Islet of Langerhans (tissue), 1 donor: ENCODE measurements at regions not wholly inside any gene's neighbourhood (a gene's known extent, or its start where the extent isn't known, plus 50 kb on each side); places are given as distances from the start of the nearest gene placed in this dataset.

Experiments used
- FAIRE-seq: peaks from one replicate; lab custom pipeline; 2011; peaks lifted over from hg19 to GRCh38; lab: Jason Lieb, UNC

DNA sequence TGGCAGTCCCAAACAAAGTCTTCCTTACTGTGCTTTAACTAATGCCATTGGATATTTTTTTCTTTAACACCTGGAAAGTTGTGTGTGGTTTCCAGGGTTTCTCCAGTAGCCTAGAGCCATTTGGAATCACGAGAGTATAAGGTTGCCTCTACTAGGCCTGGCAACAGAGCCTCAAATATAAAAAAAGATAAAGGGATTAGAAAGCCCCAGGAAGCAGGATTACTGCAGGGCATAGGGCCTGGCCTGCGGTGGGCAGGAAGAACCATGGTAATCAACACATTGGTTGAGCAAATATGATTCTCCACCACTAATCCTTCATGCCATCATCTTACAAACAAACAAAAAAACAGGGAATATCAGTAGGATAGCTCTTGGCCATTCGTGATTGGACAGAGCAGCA is 177.8 kb upstream of the GGTLC1 start:
- FAIRE-seq = no peak

DNA sequence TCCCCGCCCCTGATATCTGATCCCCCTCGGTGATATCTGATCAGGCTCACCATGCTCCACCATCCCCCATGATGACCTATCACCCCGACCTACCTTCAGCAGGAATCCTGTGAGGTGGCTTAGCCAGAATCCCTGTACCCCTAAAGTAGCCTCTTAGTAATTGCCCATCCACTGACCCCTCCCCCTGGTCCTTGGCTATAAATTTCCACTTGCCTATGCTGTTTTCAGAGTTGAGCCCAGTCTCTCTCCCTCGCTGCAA is 177.5 kb upstream of the GGTLC1 start:
- FAIRE-seq = no peak

DNA sequence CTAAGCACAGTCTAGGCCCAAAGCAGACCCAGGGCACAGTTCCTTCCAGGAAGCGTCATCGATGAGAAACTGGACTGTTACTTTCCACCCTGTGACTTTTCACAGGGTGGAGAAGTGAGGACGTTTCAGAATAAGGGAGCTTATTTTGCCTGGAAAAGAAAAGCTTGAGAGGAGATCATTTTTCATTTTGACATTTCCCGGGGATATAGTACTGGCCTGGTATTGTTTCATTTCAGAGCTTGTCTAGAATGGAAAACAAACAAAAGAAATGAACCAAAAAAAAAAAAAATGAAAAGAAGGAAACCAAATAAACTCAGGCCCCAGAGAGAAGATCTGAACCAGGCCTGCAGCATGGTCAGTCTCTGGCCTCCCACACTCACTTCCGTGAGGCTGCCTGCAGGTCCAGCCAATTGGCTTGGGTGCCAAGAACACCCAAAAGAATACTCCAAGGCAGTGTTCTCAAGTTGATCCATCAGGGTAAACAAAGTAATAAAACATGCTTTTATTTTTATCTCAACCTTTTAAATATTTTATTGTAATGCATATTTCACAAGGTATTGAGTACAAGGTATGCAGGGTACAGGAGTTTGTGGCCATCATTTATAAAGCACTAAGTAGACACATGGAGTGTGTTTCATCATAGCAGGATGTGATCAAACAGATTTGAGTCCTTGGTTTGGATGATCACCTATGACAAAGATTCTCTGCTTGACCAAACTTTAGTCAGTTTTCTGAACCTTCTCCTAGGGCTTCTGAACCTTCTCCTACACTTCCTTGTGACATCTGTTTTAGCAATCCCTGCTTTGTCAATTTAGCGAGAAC is 176.9 kb upstream of the GGTLC1 start:
- no peak for FAIRE-seq

DNA sequence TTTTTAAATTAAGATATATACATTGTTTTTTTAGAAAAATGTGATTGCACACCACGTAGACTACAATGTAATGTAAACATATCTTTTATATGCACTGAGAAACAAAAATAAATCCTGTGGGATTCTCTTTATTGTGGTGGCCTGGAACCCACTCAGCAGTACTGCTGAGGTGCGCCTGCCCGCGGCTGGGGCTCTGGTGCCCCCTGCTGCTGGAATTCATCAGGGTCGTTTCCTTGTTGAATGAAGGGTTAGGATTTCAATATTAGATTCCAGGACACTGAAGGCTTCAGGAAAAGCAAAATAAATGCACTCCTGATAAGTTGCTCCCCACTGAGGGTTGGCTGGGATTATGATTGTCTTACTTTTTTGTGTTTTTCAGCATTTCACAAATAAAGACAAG is 175.8 kb upstream of the GGTLC1 start:
- no peak for FAIRE-seq

DNA sequence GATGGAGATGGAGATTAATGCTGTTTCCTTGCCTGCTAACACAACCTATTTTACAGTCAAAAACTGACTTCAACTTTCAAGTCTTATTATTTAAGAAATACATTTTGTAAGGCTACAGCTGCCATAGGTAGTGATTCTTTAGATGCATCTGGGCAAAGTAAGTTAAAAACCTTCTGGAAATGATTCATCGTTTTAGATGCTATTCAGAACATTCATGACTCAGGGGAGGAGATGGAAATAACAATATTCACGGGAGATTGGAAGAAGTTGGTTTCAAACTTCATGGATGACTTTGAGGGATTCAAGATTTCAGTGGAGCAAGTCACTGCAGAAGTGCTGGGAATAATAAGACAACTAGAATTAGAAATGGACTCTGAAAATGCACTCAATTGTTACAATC is 174.9 kb upstream of the GGTLC1 start:
- FAIRE-seq = no peak

DNA sequence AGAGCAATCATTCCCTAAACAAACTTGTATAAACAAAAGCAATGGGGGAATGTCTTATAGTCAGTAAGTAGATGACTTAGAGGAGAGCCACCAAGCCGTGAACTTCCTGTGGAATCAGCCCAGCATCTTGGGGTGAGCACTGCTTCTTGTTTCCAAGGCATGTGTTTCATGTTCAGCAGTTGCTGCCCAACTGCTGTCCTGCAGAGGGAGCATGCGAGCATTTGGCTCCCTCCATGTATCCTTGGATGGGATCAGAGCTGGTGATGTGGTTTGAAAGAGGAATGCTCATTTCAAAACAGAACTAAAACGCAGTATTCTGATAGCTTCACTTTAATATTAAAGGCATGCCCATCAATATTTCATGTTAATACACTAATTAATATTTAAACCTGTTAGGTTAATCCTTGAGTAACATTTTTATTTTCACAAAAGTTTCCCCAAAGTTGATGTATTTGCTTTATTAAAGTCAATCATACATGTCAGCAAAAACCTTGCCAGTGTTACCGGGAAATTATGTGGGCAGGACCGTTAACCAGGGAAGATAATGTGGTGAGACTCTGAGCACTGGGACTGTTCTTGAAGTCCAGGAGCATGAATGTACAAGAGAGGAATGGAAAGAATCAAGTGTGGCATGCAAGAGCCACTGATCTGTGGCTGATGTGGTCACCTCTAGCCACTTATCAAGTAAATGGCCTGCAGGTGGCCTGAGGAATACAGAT is 172.1 kb upstream of the GGTLC1 start:
- peak; percentile 24 for FAIRE-seq

DNA sequence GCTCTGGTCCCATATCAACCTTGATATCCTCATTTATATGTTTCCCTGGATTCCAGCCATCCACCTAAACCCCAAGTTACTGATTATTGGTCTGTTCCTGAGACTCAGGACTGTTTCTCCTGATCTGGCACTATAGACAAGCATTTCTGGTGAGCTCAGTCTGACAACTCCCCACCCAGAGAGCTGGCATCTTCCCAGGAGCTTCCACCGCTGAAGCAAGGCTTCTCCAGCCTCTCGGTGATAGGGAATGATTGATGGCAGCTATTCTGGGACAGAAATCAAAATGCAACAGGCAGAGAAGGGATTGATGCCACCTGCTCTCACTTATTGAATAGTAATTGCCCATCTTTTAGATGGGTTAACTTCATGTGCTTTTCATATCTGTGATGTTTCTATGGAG is 169.7 kb upstream of the GGTLC1 start:
- no peak for FAIRE-seq

DNA sequence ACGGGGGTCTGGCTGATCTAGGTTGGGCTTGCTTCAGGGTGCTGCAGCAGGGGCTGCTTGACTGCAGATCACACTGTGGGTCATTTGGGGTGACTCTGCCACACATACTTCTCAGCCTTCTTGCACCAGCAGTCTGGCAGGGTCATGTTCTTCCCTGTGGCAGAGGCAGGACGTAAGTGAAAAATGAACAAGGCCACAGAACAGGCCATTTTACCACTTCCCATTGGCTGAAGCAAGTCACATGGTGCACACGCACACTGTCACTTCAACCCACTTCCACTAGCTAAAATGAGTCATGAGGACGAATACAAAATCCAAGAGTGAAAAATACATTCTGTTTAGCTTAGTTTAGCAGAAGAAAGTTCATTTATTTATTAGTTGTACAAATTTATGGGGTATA is 168.6 kb upstream of the GGTLC1 start:
- FAIRE-seq = no peak

DNA sequence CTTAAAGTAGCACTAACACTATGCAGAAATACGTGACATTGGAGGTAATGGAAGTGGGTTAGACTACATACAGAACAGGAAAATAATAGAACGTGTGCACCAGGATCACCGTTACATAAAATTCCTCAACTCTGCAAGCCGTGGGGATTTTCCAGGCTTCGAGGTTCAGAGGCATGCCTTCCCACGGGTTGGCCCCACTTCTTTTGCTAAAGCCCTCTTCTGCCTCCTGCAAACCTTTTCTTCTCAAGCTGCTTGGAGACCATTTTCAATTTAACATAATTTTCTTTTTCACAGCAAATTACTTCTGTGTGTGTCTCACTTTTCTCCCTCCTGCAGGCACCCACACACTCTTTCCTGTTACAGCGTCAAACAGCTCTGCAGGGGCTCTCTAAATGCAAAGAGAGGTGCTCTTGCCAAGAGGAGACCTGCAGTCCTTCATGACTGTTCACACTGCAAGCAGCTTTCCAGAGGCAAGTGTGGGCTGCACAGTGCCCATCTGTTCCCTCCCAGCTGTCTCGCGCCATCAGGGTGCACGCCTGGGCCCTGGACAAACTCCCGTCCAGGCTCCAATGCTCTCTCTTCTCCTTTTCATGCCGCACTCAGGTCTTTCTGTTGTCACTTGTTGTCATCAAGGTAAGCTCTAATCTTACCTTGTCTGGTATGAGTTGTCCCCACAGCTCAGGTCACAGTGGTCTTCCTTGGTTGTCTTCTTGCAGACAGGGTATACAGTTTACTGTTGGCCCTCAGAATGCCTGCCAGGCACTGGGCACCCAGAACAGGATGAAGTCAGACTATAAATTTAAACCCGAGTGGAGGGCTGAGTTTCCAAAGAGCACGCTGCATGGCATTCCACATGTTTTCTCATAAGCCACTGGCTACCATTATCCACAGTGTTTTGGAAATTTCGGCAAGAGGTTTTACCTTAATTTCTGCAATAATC is 164.8 kb upstream of the GGTLC1 start:
- no peak for FAIRE-seq

DNA sequence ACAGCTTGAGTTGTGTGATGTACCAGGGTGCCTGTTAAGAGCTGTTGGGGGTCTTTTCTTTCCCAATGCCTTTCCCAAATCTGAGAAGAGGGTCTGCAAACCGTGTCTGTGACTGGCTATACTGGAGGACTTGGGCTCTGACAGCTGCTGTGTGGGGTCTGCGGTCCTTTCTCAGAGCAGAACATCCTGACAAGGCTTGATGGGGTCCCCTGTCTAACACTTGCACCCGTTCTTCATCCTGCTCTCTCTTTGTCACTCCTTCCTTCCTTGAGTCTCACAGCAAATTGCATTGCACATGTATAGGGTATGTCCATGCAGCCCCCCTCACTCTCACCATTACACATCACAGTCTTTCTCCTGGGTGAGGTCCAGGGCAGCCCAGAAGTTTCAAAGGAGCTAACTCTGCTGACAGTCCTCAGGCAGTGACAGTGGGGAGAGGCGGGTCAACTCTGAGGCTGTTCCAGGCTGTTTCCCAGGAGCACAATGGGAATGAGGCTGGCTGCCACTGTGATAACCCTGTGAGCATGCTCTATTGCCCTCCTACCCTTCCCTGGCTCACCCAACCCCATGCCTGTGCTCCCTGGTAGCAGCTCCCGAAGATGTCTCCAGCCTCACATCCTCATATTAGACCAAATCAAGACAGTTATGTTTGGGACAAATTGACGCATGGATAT is 163.2 kb upstream of the GGTLC1 start:
- no peak for FAIRE-seq

DNA sequence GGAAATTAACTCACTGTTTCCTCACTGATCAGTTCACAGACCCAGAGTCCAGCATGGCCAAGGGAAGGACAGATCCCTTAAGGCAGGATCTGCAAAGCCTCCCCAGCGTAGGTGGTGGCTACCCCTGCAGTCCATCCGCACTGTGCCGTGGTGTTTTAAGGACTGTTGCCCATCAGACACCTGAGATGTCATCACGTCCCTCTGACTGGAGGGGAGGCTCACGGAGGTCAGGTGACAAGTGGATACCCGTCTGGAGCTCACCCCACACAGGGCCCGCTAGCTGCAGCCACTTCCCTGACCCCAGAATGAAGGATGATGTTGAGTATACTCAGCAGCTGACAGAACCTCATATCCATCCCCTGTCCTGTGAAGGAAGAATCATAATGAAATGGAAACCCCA is 161.8 kb upstream of the GGTLC1 start:
- FAIRE-seq = no peak

DNA sequence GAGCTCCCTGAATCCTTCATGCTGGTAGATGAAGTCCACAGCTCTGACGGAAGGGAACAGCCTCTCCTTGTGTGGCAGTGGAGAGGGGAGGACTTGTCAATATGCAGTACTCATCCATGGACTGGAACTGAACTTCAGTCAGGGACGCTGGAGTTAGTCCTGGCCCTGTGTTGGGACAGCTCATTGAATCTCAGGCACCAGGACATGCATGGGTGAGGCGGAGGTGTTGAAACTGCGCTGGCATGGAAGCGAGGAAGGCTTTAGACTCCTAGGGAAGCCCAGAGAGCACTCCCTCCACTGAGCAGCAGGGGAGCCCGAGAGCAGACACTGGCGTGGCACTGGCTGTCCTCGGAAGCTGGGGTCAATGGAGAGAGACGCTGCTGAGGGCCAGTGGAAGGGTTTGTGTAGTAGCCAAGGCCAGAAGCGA is 161.3 kb upstream of the GGTLC1 start:
- FAIRE-seq = no peak

DNA sequence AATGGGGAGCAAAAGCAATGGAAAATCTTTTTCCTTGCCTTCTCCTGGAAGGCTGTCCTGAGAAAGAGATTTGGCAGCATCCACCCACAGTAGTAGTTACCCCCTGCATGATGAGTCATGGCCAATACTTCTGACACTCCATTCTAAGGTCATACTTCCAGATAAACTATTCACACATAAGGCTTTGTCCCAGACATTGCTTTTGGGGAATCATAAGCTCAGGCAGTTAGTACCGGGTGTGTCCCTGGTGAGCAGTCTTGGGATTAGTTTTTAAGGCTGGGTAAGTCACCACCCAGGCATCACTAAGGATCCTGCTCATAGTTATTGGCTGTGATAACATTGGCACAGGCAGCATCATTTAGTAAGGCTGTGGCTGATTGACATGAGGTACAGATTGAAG is 160.6 kb upstream of the GGTLC1 start:
- no peak for FAIRE-seq

DNA sequence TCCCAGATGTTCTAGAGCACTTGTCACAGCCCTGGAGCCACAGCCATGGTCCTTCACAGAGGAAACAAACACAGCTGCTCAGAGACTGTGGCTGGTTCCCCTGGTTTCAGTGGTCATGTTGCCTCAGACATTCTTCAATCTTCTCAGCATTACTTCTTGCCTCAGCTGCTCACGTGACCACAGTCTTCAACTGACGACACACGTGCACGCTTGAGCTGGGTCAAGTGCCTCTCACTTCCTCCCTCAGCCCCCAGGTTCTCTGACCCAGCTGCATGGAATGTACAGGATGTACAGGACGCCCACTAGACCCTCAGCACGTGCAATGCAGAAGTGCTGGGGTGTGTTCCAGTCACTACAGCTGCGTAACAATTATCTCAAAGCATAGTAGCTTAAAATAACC is 159.8 kb upstream of the GGTLC1 start:
- no peak for FAIRE-seq

DNA sequence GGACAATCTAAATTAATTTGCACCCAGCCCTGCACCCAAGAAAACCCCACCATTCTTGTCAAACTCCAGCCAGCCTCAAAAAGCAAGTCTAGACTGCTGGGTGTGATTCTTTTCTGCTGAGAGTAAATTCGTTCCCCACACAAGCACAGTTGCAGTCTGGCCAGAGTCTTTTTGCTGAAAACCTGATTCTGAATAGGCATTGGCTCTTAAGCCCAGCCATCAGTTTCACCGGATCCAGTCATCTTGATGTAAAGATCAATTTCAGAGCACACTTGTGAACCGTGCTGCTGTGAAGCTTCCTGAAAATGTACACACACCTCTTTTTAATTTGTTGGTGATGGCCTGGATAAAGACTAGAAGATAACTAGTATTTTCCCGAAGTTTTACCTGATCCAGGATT is 159.4 kb upstream of the GGTLC1 start:
- FAIRE-seq = no peak

DNA sequence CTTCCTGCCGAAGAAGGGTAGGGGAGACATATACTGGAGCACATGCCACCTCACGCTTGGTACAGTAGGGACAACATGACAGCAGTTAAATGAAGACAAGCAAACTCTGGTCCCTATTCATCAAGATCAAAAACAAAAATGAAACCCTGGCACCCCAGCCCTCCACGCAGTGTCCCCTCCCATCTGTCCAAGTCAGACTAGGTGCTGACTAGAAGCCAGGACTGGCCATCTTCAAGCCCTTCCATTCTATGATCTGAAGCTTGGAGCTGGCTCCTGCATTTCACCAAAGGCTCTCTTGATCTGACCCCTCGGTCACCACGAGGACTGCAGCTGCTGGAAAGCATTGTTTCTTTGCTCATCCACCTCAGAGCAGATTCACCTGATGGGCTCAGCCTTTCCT is 158.9 kb upstream of the GGTLC1 start:
- no peak for FAIRE-seq

DNA sequence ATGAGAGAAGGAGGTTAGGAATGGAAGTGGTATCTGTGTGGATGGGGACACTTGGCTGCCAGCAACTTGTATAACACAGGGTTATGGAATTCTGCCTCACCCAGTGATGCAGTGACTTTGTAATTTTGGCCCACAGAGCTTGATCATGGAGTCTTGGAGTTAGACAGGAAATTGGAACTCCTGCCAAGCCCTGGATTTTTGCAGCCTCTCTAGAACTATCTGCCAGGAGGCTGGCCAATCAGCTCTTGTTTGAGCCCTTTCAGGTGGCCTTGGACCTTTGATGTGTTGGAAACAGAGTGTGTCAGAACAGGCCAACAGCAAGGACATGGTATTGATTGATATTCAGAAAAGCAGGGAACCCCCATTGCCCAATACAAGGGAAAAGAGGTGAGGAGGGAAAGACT is 157.7 kb upstream of the GGTLC1 start:
- FAIRE-seq = no peak

DNA sequence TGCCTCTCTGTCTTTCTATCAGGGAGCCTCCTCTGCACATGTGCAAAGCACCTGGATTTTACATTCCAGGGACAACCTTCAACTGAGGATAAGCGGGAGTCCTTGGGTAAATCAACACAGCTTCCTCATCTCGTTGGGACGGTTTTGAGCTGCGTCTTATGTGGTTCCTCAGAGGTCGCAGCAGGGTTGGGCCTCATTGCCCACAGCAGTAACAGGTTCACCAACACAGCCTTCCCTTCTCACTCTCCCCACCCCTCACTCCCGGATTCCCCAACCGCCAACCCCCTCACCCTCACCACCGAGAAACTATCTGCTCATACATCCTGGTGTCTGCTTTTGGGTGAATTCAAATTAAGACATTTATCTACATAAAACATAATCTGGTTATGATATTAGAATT is 155.8 kb upstream of the GGTLC1 start:
- no peak for FAIRE-seq

DNA sequence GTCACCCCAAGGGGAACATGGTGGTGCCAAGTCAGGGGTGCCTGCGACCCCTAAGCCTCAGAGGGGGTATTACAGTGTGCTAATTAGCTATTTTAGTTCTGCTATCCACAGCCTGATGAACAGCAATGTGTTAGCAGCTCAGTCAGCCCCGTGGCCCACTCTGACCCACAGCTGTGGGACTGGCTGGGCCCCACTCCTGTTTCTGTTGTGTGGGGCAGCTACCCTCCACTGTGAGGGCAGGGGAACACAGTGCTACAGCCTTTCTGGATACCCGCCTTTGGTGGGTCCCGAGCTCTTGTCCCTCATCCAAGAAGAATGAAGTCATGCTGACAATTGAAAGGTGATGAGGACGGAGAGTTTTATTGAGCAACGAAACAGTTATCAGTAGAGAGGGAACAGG is 152.5 kb upstream of the GGTLC1 start:
- FAIRE-seq = no peak

DNA sequence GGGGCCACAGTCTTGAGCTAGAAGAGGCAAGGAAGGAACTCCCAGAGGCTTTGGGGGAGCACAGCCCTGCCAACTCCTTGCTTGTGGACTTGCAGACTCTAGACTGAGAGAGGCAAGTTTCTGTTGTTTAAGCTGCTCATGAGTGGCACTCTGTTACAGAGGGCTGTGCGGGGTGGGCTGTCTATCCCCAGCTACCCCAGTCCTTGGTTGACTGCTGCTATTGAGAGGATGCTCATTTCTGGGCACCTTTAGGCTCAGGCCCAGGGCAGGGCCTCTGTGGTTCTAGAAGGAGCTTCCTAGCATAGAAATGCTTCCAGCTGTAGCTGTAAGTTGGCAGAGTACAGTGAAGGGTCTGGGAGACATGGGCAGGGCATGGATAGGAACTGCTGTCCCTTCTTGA is 151.3 kb upstream of the GGTLC1 start:
- FAIRE-seq = no peak

DNA sequence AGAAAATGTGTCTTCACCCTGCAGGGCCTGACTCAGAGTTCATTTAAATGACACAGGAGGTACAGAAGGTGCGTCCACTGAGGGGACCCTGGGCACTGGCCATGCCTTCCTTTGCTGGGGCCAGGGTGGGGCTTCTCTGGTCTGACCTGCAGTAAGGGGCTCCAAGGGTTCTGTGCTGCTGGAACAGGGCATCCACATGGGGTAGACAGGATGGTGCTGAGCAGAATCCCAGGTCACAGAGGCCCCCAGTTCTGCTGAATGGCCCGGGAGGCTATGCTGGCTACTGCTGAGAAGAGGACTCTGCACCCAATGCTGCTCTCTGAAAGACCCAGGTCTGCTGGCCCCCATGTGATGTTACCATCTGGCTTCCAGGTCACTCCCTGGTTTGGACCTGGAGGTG is 150.4 kb upstream of the GGTLC1 start:
- FAIRE-seq = no peak

DNA sequence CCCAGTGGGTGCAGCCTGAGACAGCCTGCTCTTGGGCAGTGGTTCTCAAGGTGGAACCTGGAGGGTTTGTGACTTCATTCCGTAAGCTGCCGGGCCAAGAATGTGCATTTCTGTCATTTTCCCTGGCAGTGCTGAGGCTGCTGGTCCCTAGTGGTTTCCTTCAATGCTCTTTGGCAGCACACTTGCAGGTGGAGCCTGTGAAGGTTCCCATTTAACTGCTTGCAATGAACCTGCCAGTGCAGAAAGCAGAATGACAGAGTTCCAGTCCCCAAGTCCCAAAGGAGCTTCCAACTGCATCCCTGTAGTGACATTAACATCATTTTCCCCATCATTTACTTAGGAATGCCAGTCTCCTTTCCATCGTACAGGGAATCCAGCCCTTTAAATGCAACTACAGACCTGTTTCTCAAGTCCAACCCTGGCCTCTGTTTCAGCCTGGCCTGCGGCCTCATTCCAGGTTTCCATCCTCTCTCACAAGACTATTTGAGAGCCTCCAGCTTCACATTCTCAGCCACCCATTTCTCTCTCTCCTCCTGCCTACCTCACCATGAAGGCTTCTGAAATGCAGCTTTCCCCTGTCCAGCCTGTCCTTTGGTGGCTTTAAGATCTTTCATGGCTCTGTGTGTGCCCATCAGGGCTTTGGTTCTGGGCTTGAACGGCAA is 149.7 kb upstream of the GGTLC1 start:
- FAIRE-seq = no peak
